Smooth muscle cell (in vitro differentiated cells): ENCODE measurements at regions not wholly inside any gene's neighbourhood (a gene's known extent, or its start where the extent isn't known, plus 50 kb on each side); places are given as distances from the start of the nearest gene placed in this dataset.

ENCODE experiments used
- DNase-seq: peaks from one replicate; lab custom pipeline; 2025; ENCODE audit not compliant: unreplicated experiment; lab: John Stamatoyannopoulos, UW
- H2AFZ ChIP-seq: fragments of 200-600 bp; sonication (generic); 2 replicates; pipeline ENCODE4 v1.6.0; 2016; ENCODE audit warnings: antibody characterized with exemption, low read depth, mild to moderate bottlenecking
- H3F3A ChIP-seq: fragments of 200-600 bp; sonication (generic); 2 replicates; pipeline ENCODE4 v1.6.0; 2017; ENCODE audit warnings: antibody characterized with exemption, low read depth
- H3K27ac ChIP-seq: fragments of 200-600 bp; sonication (generic); 2 replicates; pipeline ENCODE4 v1.5.1; 2016; ENCODE audit warnings: low read depth, mild to moderate bottlenecking
- H3K27me3 ChIP-seq: fragments of 200-600 bp; sonication (generic); 2 replicates; pipeline ENCODE4 v1.6.1; 2016; ENCODE audit warnings: low read depth, mild to moderate bottlenecking
- H3K36me3 ChIP-seq: fragments of 200-600 bp; sonication (generic); 2 replicates; pipeline ENCODE4 v1.5.1; 2016; ENCODE audit warnings: low read depth
- H3K4me1 ChIP-seq: fragments of 200-600 bp; sonication (generic); 2 replicates; pipeline ENCODE4 v1.5.1; 2016; ENCODE audit warnings: low read depth
- H3K4me2 ChIP-seq: fragments of 200-600 bp; sonication (generic); 2 replicates; pipeline ENCODE4 v1.6.0; 2016; ENCODE audit warnings: mild to moderate bottlenecking
- H3K4me3 ChIP-seq: fragments of 200-600 bp; sonication (generic); 2 replicates; pipeline ENCODE4 v1.5.1; 2016; ENCODE audit warnings: mild to moderate bottlenecking
- H3K79me2 ChIP-seq: fragments of 200-600 bp; sonication (generic); 2 replicates; pipeline ENCODE4 v1.6.0; 2016; ENCODE audit warnings: low read depth, mild to moderate bottlenecking
- H3K9ac ChIP-seq: fragments of 200-600 bp; sonication (generic); 2 replicates; pipeline ENCODE4 v1.6.0; 2016; ENCODE audit warnings: low read depth
- H3K9me3 ChIP-seq: fragments of 200-600 bp; sonication (generic); replicated peaks from 2 replicates; pipeline ENCODE4 v1.5.1; 2016; ENCODE audit warnings: low read depth
- H4K20me1 ChIP-seq: fragments of 200-600 bp; sonication (generic); 2 replicates; pipeline ENCODE4 v1.6.0; 2016; ENCODE audit warnings: low read depth
- WGBS: methylation state at CpG from one replicate; pipeline ENCODE4 v1.1.7; 2016; ENCODE audit warnings: low lambda C conversion rate; 5-methylcytosine and 5-hydroxymethylcytosine counted together
- TF ChIP-seq, protein P1 (sequence below): fragments of 200-600 bp; sonication (generic); IDR thresholded peaks from 2 replicates; pipeline ENCODE4 v1.5.1; 2017; ENCODE audit warnings: borderline replicate concordance, mild to moderate bottlenecking, antibody characterized with exemption; ENCODE audit not compliant: insufficient read depth, poor library complexity, severe bottlenecking

DNA sequence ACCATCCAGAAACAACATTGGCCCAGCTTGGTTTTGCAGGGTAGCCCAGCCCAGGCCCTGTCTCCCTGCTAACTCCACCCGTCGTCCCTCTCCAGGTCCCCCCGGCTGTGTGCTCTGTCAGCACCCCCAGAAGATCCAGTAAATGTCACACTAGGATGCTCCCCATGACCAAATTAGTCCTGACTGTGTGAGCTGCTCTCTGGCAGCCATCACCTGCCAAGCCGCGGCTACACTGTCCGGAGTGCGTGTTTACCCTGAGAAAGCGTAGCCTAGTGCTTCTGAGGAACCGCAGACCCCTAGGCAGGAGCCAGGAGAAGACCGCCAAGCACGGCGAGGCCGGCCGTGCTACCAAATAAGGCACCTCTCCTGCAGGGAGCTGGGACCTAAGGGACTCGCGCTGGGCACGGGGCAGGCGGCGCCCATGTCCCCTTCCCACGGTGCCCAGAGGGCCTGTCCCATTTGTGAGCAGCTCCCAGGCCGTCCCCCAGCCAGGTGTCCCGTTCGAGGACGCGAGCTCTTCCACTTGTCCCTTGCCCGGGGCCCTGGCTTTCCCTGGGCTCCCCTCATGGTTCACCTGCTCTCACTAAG, 849.9 kb downstream of the RNF144A start:
- no peak for DNase-seq
- TF ChIP-seq, protein P1, sequence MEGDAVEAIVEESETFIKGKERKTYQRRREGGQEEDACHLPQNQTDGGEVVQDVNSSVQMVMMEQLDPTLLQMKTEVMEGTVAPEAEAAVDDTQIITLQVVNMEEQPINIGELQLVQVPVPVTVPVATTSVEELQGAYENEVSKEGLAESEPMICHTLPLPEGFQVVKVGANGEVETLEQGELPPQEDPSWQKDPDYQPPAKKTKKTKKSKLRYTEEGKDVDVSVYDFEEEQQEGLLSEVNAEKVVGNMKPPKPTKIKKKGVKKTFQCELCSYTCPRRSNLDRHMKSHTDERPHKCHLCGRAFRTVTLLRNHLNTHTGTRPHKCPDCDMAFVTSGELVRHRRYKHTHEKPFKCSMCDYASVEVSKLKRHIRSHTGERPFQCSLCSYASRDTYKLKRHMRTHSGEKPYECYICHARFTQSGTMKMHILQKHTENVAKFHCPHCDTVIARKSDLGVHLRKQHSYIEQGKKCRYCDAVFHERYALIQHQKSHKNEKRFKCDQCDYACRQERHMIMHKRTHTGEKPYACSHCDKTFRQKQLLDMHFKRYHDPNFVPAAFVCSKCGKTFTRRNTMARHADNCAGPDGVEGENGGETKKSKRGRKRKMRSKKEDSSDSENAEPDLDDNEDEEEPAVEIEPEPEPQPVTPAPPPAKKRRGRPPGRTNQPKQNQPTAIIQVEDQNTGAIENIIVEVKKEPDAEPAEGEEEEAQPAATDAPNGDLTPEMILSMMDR: no peak
- no peak overlapping the region for H3K4me3 ChIP-seq
- no peaks in the 10 kb centered on the region for H3K36me3 ChIP-seq
- H3K4me1 ChIP-seq: no peaks in the 10 kb centered on the region
- H3K27me3 ChIP-seq: no peaks in the 10 kb centered on the region
- no peak overlapping the region for H2AFZ ChIP-seq
- H3F3A ChIP-seq: no peaks in the 10 kb centered on the region
- H4K20me1 ChIP-seq: no peaks in the 10 kb centered on the region
- H3K9me3 ChIP-seq: peaks cover 3% of the 10 kb centered on the region
- H3K79me2 ChIP-seq: no peaks in the 10 kb centered on the region
- no peak overlapping the region for H3K27ac ChIP-seq
- H3K4me2 ChIP-seq: no peak overlapping the region
- WGBS: 95% methylated on average over 24 of the region's 26 CpGs
- no peak overlapping the region for H3K9ac ChIP-seq

DNA sequence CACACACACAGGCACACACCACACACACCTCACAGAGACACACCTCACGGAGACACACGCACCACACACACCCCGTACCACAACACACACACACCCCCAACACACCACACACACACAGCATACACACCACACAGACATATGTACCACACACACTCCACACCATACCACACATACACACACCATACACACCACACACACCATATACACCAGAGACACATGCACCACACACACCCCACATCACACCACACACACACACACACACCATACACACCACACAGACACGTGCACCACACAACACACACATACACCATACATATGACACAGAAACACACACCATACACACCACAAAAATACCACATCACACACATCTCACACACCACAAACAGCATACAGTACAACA, 850.7 kb downstream of the RNF144A start:
- no peak for DNase-seq
- 82% methylated on average over 4 of the region's 4 CpGs for WGBS
- no peaks in the 10 kb centered on the region for H3K36me3 ChIP-seq

DNA sequence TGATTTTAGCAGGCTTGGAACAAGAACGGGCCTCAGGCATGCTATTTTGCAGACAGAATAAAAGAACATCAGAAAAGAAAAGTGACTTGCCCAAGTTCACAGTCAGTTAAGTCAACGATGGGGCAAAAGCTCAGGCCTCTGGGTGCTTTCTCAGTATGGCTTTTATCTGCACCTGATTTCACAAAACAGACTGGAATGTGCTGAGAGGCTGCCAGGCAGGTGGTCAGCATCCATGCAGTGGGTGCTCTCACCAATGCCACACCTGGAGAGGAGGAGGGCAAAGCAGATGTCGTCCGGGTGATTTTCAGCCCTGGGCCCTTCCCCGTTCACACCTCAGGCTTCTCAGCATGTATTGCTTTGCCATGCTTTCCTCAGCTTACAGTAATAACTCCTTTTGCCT, 854.6 kb downstream of the RNF144A start:
- Histone ChIP-seq H3F3A (no peaks in the 10 kb centered on the region), H3K4me2 (no peak overlapping the region), H3K4me1 (no peaks in the 10 kb centered on the region), H3K79me2 (no peaks in the 10 kb centered on the region), H3K4me3 (no peak overlapping the region), H3K27ac (no peak overlapping the region), H3K9me3 (no peaks in the 10 kb centered on the region), H3K27me3 (no peaks in the 10 kb centered on the region), H3K9ac (no peak overlapping the region), H2AFZ (no peak overlapping the region), H3K36me3 (no peaks in the 10 kb centered on the region), H4K20me1 (no peaks in the 10 kb centered on the region)
- WGBS: 100% methylated on average over 5 of the region's 5 CpGs
- DNase-seq: no peak
- TF ChIP-seq, protein P1: no peak

More for the DNA sequence above, 850.7 kb downstream of the RNF144A start:
- no peaks in the 10 kb centered on the region for H3K4me1 ChIP-seq
- H3F3A ChIP-seq: no peaks in the 10 kb centered on the region
- H3K27ac ChIP-seq: no peak overlapping the region
- no peak overlapping the region for H2AFZ ChIP-seq
- H3K79me2 ChIP-seq: no peaks in the 10 kb centered on the region
- no peak overlapping the region for H3K9ac ChIP-seq
- H3K9me3 ChIP-seq: peaks cover 3% of the 10 kb centered on the region
- no peaks in the 10 kb centered on the region for H4K20me1 ChIP-seq
- H3K27me3 ChIP-seq: no peaks in the 10 kb centered on the region
- no peak overlapping the region for H3K4me2 ChIP-seq
- TF ChIP-seq, protein P1: no peak
- H3K4me3 ChIP-seq: no peak overlapping the region
